CD4-positive, alpha-beta T cell treated with Interleukin-1 beta for 1 hour (primary cell): ENCODE measurements at regions not wholly inside any gene's neighbourhood (a gene's known extent, or its start where the extent isn't known, plus 50 kb on each side); places are given as distances from the start of the nearest gene placed in this dataset.

Experiments used
- DNase-seq, 2 donors: peaks; one replicate each; pipeline ENCODE4 v3.0.0-alpha.2; 2020 to 2022

DNA sequence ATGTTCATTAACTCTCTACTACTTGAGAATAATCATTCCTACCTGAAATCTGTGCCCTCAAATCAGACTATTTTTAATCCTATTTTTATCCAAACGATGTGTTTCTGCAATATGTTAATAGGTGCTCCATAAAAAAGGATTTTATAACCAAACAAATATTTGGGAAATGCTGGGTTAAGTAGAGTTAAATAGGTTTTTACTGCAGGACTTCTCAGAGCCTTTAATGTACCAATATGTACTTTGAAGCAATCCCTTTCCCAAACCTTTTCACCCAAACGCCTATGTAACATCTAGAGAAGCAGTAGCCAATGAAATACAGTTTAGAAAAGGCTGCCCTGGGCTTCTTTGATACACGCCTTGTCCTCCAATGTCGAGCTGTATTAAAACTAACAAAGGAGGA lies 182.5 kb downstream of the SP3 start:
- DNase-seq, result no peak

DNA sequence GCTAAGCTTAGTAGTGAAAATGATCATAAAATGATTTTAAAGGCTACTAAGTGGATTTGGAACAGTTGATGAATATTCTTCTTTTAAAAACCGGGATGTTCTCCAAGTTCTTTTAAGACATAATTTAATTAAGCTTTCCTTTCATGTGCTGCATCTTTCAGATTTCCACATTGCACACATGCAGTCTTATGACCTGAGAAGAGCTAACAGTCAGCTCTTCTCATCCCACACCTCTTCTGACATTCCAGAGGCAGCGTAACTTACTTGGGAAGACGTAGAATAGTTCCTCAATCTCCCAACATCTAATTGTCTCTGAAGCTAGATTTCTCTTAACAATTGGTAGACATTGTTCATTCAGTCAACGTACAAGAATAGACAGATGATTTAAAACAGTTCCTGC lies 181.8 kb downstream of the SP3 start:
- DNase-seq, result no peak

DNA sequence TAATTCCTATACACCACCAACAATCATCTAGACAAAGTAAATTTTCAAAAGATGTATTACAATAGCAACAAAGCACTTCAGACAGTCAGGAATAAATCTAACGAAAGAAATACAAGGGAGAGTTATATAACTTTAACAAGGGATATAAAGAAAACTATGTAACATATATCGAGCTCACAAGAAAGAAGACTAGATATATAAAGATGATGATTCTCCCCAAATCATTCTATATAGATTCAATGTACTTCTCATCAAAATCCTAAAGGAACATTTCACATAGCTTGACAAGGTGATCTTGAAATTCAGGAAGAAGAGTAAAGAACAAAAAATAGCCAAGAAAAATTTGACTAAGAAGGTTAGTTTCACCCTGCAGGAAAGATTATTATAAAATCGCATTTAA lies 179.4 kb downstream of the SP3 start:
- DNase-seq, result no peak

DNA sequence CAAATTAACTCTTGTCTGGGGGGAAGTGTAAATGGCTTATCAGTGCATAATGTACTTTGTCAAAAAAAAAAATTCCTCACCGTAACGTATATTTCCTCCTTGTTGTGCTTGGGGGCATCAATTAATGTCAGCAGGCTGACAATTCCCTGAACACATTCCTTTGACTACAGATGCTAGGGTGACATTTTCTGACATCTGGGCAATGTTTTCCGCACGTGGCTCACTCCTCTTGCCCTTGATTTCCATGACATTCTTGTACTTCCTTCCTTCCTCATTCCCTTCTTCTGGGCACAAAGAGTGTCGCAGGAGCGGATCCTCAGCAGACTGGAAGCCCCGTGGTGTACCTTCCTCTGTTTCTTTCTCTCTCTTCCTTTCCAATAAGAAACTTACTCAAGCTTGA lies 173.7 kb downstream of the SP3 start:
- no peak for DNase-seq

DNA sequence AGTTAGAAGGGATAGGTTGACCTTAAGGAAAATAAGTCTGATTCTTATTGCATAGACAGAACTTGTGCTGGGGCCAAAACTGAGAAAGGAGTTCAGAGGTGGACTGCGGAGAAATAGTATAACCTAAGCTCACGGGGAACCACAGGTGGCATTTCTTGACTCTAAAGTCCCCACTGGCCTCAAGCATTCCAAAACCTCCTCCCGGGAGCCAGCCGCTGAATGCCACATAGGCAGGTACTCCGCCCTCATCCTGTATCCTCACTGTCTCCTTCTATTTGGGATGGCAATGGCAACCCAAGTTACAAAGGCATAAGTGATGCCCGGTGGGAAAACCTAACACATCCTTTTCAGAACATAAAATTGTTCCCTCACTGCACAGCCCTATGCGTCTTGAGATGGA lies 173.0 kb downstream of the SP3 start:
- DNase-seq, result no peak

DNA sequence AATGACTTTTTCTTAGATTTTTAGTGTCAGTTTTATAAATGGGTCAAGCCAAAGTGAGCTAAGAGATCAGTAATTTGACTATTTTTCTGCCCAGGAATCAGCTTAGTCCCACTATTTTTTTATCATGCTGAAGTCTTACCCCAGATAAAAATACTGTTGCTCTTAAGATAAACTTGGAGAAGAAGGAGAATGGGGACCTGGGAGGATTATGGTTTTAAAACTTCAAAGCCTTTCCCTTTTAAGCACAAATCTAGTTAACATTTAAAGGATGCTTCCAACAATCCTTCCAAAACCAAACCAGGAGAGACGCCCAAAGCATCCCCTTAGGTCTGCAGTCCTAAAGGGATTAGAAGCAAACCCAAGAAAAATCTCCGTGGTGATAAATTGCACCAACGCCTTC lies 172.4 kb downstream of the SP3 start:
- DNase-seq, result no peak

DNA sequence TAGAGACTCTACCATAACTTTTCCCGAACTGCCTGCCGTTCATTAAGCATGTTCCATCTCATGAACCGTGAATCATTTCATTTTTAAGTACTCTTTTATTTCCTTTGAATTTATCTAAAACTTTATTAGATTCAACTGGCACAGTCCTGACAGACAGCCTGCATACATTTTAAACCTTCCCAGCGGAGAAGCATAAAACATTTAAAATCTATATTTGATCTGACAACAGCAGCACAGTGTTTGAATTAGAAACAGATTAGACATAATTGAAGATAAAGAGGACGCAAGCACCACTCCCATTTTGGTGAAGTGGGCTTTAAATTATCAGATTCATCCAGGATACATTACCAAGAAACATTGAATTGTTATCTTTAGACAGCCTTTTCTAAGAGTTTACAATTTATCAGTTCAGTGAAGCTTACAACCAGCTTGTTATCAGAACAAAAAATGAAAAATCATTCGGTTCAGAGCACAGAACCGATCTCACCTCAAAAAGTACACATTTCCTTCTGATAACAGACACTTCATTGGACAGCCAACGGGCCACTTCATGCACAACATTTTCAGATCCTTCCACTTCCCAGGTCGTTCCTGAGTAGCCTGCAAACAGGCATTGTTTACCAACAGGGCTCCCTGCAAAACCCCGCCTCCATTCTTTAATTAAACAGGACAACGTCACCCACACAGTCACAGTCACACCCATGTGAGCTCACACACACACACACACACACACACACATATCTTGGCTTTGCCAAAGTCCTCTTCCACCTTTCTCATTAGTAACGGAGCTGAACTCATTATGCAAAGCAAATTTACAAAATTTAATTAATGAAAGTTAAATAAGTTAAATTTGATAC lies 171.2 kb downstream of the SP3 start:
- DNase-seq, result no peak

DNA sequence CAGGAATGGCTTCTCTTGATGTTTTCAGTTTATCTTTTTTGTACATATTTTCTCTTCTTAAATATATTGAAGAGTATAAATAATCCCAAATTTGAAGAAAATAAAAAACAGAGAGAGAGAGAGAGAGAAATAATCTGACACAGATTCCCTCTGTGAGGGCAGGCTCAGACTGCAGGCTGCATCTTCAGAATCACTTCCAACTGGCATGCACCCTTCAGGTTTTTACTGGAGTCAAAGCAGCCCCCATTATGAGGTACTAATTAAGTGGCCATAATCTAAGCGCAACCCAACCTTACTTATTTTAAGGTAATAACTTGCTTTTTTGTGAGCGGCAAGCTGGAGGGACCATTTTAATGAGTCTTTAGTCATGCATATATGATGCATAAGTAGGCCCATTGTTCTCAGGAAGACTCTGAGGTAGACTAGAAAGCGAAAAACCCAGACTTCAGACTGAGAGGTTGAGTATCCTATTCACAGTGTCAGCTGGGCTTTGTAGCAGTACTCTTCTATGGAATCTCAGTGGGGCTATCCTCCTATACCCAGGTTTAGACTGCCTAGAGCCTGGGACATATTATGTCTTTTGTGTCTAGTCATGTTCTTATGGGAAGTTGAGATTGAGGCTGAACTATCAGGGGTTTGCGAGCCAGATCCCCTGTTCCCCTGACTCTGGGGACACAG lies 167.4 kb downstream of the SP3 start:
- no peak for DNase-seq

DNA sequence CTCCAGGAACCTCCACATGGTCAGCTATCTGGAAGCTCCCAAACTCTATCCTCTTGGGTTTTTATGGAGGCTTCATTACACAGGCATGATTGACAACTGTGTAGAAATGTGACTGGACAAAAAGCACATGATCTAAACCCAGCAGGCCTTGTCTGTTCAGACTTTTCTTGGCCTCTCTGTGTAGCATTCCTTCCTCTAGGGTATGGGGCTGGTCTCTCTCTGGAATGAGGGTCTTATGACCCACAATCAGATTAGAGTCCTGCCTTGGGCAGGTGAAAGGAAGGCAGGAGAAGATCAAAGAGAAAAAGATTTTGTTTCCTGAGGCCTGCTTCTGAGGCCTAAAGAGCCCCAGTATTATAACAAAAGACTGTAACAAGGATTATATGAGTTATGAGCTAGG lies 162.7 kb downstream of the SP3 start:
- DNase-seq, result no peak

DNA sequence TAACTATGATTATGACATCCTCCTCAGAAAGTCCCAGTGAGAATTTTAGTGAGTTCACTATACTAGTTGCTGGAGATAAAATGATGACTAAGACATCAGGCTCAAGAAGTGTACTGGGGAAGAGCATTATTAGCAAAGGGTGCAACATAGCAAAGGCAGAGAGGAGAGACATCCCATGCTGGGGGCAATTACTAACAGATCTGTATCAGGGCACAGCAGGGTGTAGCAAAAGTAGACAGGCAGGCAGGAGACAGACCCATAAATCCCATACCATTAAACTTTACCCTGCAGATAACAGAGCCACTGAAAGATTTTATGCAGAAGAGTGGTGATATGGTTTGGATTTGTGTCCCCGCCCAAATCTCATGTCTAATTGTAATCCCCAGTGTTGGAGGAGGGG lies 161.7 kb downstream of the SP3 start:
- no peak for DNase-seq

DNA sequence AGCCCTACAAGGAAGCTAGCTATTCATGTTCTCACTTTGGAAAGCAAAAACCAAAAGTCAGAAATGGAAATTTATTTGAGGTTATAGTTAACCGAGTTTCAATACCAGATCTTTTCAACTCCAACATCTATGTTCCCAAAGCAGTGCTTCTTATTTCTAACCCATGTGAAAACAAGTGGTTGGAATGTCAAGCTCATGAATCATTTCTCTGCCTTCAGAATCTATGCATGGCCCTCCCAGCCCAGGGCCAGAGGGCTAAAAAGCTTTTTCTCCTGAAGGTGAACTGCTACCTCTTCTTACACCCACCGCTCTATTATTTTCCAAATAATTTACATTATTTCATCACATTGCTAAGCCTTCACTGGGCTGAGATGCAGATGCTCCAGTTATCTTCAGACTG lies 158.4 kb downstream of the SP3 start:
- DNase-seq, result no peak

DNA sequence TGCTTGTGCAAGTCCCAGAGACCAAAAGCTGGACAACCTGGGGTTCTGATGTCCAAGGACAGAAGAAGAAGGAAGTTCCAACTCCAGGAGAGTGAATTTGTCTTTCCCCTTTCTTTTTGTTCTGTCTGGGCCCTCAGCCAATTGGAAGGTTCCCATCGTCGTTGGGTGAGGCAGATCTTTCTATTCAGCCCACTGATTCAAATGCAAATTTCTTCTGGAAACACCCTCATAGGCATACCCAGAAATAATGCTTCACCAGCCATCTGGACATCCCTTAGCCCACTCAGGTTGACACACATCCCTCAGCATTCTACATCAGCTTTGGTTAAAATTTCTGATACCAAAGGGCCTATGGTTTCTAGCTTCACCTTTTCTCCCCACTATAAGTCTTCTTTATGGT lies 156.5 kb downstream of the SP3 start:
- DNase-seq, result no peak

DNA sequence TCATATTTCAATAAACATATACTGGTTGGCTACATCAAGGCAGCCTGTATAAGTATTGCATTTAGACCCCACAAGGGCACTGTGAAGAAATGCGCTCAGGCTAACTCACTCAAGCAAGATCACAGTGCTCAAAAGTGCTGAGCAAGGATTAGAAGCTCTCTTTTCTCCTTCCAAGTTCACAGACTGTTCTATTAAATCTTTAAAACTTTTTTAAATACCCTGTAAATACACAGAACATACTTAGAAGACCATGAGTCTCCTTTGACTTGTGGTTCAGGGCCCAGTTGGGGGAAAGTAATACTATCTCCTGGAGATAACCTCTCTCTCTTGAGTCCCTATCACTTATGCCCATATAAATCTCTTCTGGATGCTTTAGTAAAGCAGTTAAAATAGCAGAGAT lies 152.9 kb downstream of the SP3 start:
- DNase-seq, result no peak

DNA sequence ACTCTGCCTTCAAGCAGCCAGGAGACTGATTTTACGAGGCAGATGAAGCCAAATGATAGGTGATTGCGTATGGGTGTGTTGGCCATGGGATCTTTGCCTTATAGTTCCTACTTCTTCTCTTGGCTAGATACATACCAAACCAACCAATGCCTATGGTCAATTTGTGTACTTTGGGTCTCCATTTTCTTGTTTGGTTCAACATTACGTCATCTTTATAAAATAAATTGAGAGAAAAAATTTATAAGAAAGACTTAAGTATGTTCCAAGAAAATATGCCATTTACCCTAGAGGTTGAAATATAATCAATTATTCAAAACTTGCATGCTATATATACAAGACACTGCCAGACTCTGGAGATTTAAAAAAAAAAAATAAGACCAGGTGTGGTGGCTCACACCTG lies 150.9 kb downstream of the SP3 start:
- DNase-seq, result no peak

DNA sequence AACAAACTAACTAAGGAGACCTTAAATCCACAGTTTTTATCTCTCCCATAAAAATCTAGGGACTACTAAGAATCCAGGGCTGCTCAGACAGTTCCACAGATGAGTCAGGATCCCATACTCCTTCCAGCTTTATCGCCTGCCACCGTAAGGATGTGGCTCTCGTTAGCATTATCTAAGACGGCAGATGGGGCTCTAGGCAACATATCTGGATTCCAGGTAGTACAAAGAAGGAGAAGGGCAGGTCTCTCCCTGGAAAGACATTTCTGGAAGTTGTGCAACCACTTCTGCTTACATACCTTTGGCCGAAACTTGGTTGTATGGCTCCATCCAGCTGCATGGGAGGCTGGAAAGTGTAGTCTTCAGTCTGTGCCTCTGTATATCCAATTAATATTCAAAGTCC lies 149.4 kb downstream of the SP3 start:
- DNase-seq, result no peak

DNA sequence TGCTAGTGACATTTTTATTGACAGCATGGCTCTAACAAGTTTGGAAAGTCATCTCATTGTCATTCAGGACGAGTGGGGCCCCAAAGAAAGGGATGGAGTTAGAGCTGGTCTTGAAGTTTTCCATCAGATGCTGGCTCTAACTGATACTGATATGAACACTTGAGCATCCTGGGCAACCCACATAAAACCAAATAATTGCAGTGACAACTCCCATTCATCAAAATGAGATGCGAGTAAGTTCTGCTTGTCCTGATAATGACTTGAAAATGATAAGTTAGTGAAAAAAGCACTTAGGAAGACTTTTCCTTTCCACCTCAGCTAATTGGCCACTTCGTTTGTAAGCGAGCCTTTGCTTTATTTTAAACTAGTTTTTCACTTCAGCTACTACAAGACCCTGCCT lies 147.6 kb downstream of the SP3 start:
- no peak for DNase-seq

DNA sequence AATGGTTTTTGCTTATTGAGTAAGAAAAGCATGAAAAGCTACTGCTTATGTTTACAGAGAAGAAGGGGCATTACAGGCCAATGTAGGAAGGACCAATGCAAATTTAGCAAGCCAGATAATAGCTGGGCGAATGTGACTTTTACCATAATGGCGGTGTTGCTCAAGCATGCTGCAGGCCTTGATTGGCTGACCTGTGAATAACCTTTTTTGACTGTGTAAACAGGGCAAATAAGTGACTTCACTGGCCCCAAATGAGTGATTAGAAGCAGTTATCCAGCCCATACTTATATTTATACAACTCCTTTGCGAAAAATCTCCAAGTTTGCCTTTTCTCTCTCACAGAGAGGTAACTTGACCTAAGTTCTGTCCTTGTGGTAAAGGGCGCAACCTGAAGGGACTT lies 146.9 kb downstream of the SP3 start:
- DNase-seq, result no peak

DNA sequence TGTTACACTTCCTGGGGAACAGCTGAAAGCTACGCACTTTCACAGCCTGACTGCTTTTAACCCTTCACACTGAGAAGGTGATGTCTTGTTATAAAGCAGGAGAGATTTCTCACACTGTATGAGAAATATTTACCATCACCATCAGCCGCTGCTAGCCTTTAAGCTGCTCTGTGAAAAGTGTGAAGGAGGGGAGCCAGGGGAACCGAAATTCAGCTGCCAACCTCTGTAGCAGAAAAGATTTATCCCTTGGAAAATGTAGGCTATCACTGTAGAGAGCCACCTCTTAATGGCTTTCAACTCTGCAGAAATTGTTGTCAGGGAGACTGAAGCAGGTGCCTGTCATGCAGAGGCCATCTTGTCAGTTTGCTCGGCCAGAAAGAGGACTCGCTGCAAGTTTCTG lies 145.3 kb downstream of the SP3 start:
- DNase-seq, result no peak

DNA sequence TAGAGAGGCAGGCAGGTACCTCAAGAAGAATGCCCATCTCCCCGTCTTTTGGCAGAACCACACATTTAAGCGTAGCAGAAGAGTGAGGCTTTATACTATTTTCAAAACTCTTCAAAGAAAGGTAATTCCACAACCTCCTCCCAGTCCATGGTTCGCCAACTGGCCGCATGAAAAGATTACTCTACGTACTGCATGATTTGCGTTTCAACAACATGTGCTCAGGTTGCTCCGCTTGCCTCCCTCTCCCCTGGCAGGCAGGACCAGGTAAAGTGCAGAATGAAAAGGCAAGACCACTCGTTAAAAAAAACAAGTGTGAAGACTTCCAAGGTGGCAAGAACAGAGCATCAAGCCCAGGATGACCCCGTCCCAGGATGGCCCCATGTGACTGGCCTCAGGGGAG lies 143.7 kb downstream of the SP3 start:
- no peak for DNase-seq

DNA sequence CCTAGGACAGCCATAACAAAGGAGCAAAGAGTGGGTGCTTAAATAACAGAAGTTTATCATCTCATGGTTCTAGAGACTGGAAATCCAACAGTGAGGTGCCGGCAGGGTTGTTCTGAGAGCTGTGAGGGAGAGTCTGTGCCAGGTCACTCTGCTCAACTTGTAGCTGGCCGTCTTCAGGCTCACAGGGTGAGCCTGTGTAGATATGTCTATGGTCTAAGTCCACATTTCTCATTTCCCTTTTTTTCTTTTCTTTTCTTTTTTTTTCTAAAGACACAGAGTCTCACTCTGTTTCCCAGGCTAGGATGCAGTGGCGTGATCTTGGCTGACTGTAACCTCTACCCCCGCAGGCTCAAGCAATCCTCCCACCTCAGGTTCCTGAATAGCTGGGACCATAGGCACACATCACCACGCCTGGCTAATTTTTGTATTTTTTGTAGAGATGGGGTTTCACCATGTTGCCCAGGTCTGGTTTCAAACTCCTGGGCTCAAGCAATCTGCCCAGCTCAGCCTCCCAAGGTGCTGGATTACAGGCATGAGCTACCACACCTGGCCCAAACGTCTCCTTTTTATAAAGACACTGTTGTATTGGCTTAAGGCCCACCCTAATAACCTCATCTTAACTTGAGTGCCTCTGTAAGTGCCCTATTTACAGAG lies 142.2 kb downstream of the SP3 start:
- DNase-seq, result no peak

DNA sequence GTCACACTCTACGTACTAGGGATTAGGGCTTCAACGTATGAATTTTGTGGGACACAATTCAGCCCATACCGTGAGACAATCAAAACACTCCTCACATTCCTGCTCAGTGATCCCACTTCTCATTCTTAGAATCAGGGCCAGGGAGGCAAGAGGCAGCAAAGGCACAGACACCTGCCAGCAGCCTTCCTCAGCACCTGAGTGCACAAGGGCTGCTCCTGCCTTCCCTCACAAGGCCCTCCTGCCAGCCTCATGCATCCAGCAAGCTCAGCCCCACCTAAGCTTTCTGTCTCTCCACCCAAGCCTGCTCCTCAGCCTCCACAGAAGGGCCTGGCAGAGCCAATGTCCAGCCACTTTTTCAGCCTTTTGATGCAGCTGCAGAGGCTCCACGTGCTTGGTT lies 141.6 kb downstream of the SP3 start:
- DNase-seq, result no peak

DNA sequence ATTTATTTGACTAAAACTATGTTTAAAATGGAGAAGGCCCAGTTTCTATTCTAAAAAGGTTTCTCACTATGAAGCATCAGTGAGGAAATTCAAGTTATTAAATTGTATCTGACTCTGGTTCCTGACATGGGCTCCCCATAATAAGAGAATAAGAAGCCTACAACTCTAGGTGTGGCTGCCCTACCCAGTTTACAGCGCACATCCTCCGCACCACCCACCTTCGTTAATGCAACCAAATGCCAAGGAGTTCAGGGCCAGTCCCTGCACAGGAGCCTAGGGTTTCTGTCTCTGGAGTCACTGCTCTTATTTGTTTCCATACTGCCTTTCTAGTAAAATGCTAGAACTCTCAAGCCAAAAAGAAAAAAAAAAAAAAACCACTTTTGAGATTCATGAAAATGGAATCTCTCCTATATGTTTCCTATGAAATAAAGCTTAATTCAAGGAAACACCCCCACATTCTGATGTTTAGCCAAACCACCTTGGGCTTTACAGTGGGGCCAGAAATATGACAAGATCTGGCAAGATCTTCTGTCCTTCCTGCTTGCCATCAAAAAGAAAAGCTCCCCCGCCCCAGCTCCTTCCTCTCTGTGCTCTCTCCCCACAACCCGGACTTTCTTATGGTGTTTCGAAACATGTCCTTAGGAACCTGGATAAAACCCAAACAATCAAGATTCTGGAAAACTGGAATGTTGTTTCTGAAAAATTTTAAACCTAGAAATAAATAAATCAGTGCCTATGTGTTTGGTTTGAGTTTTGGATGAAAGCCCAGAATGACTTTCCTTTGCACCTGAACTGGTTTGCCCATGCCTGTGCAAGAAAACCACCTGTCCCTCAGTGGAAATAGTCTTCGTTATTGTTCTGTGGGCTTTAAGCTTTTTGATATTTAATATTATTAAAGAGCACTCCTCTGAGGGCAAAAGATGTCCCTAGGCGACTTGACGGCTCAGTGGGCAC lies 136.7 kb downstream of the SP3 start:
- no peak for DNase-seq

DNA sequence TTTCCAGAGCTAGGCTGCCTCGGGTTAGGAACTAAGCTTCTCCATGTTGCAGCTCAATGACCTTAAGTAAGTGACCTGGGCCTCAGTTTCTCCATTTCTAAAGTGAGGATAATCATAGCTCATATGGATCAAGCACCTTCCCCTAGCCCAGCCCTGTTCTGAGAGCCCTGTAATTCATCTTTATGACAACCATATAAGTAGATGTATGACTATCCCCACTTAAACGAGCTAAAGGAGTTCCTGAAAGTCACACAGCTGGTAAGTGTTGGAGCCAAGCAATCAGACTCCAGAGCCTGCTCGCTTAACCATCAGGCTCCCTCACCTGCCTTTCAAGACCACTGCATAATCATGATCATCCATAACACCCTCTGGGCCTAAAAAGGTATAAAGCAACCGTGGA lies 135.4 kb downstream of the SP3 start:
- no peak for DNase-seq
